Fibroblast of lung (primary cell): ENCODE measurements at regions not wholly inside any gene's neighbourhood (a gene's known extent, or its start where the extent isn't known, plus 50 kb on each side); places are given as distances from the start of the nearest gene placed in this dataset.

Experiments
- DNase-seq, 2 donors: peaks; one replicate each; pipeline versions ENCODE4 v3.0.0 to v3.0.0-alpha.2; 2010; ENCODE audit warnings: low read depth in 2 of 2
- H2AFZ ChIP-seq: 2 replicates; pipeline ENCODE4 v1.5.1; 2012; ENCODE audit warnings: low read length, control low read depth, inconsistent platforms
- H3K27ac ChIP-seq: 2 replicates; pipeline ENCODE4 v1.5.1; 2011; ENCODE audit warnings: low read length, control low read depth; ENCODE audit not compliant: insufficient read depth
- H3K27me3 ChIP-seq: 2 replicates; pipeline ENCODE4 v1.5.1; 2011; ENCODE audit warnings: mild to moderate bottlenecking, low read length; ENCODE audit not compliant: control insufficient read depth, insufficient read depth
- H3K36me3 ChIP-seq: 2 replicates; pipeline ENCODE4 v1.5.1; 2011; ENCODE audit warnings: low read length; ENCODE audit not compliant: control insufficient read depth, insufficient read depth
- H3K4me1 ChIP-seq: 2 replicates; pipeline ENCODE4 v1.5.1; 2011; ENCODE audit warnings: low read length; ENCODE audit not compliant: control insufficient read depth, insufficient read depth; ENCODE audit errors: extremely low read depth
- H3K4me2 ChIP-seq: 2 replicates; pipeline ENCODE4 v1.5.1; 2011; ENCODE audit warnings: low read length, control low read depth; ENCODE audit not compliant: insufficient read depth; ENCODE audit errors: extremely low read depth
- H3K4me3 ChIP-seq, 4 experiments: fragments of 200-600 bp in 1 of 4; sonication (generic) in 1 of 4; replicated peaks in 1 of 4; 2 replicates each; pipeline ENCODE4 v1.5.1; 2011 to 2016; ENCODE audit warnings: low read length in 4 of 4, low read depth in 3 of 4, mild to moderate bottlenecking in 3 of 4, control low read depth in 2 of 4, inconsistent platforms in 1 of 4, mixed read lengths in 1 of 4; ENCODE audit not compliant: insufficient read depth in 1 of 4; ENCODE audit errors: control extremely low read depth in 1 of 4
- H3K79me2 ChIP-seq: 2 replicates; pipeline ENCODE4 v1.5.1; 2012; ENCODE audit warnings: mild to moderate bottlenecking, low read length, inconsistent platforms; ENCODE audit not compliant: control insufficient read depth, insufficient read depth
- H3K9ac ChIP-seq: 2 replicates; pipeline ENCODE4 v1.5.1; 2011; ENCODE audit warnings: mild to moderate bottlenecking, low read length, control low read depth; ENCODE audit not compliant: insufficient read depth
- H3K9me3 ChIP-seq: 2 replicates; pipeline ENCODE4 v1.5.1; 2012; ENCODE audit warnings: low read depth, low read length; ENCODE audit not compliant: control insufficient read depth, insufficient read depth
- H4K20me1 ChIP-seq: 2 replicates; pipeline ENCODE4 v1.5.1; 2011; ENCODE audit warnings: low read length; ENCODE audit not compliant: control insufficient read depth, insufficient read depth; ENCODE audit errors: extremely low read depth
- CTCF ChIP-seq, 2 donors: IDR thresholded peaks in 1 of 2; conservative IDR thresholded peaks in 1 of 2; 1 replicate in 1 of 2; 2 replicates in 1 of 2; pipeline ENCODE4 v1.5.1; 2011 to 2012; ENCODE audit warnings: low read length in 2 of 2, control low read depth in 1 of 2, inconsistent platforms in 1 of 2, low read depth in 1 of 2, mild to moderate bottlenecking in 1 of 2
- EZH2 ChIP-seq: IDR thresholded peaks from 2 replicates; pipeline ENCODE4 v1.5.1; 2012; ENCODE audit warnings: low read length, control low read depth, mild to moderate bottlenecking; ENCODE audit errors: missing control alignments

GRCh38 chr15:46312133-46312740 is 677.4 kb downstream of the SQOR start:
- Histone ChIP-seq H3K4me3 (no peak overlapping the region), H3K79me2 (no peaks in the 10 kb centered on the region), H3K4me1 (no peaks in the 10 kb centered on the region), H3K9me3 (no peaks in the 10 kb centered on the region), H3K27me3 (no peaks in the 10 kb centered on the region), H3K4me2 (no peak overlapping the region), H3K36me3 (no peaks in the 10 kb centered on the region), H3K27ac (no peak overlapping the region), H2AFZ (no peak overlapping the region), H4K20me1 (no peaks in the 10 kb centered on the region), H3K9ac (no peak overlapping the region)
- DNase-seq, result peak; percentile 29 to 63
- no peak for TF ChIP-seq EZH2
- TF ChIP-seq CTCF (conservative IDR thresholded peaks at IDR 0.05 in 1 of 2, IDR thresholded peaks at IDR 0.05 in 1 of 2; ENCODE audit: low read depth in 1 of 2, low read length in 2 of 2), result peak; percentile 74 to 97

GRCh38 chr15:46315434-46315833 is 680.6 kb downstream of the SQOR start:
- H2AFZ ChIP-seq, result no peak overlapping the region
- H4K20me1 ChIP-seq, result no peaks in the 10 kb centered on the region
- H3K36me3 ChIP-seq, result no peaks in the 10 kb centered on the region
- H3K79me2 ChIP-seq, result no peaks in the 10 kb centered on the region
- H3K27me3 ChIP-seq, result no peaks in the 10 kb centered on the region
- no peak for TF ChIP-seq CTCF (conservative IDR thresholded peaks at IDR 0.05 in 1 of 2, IDR thresholded peaks at IDR 0.05 in 1 of 2; ENCODE audit: low read depth in 1 of 2, low read length in 2 of 2)
- no peak for TF ChIP-seq EZH2
- H3K9ac ChIP-seq, result no peak overlapping the region
- H3K4me1 ChIP-seq, result no peaks in the 10 kb centered on the region
- H3K4me2 ChIP-seq, result no peak overlapping the region
- H3K9me3 ChIP-seq, result no peaks in the 10 kb centered on the region
- no peak overlapping the region for H3K4me3 ChIP-seq
- DNase-seq, result no peak
- H3K27ac ChIP-seq, result no peak overlapping the region

GRCh38 chr15:46316024-46316423 is 681.2 kb downstream of the SQOR start:
- H3K9me3 ChIP-seq, result no peaks in the 10 kb centered on the region
- no peak overlapping the region for H3K4me3 ChIP-seq
- H3K9ac ChIP-seq, result no peak overlapping the region
- TF ChIP-seq CTCF (conservative IDR thresholded peaks at IDR 0.05 in 1 of 2, IDR thresholded peaks at IDR 0.05 in 1 of 2; ENCODE audit: low read depth in 1 of 2, low read length in 2 of 2), result no peak
- TF ChIP-seq EZH2, result no peak
- H2AFZ ChIP-seq, result no peak overlapping the region
- no peak overlapping the region for H3K4me2 ChIP-seq
- H4K20me1 ChIP-seq, result no peaks in the 10 kb centered on the region
- H3K79me2 ChIP-seq, result no peaks in the 10 kb centered on the region
- no peaks in the 10 kb centered on the region for H3K4me1 ChIP-seq
- DNase-seq, result no peak
- H3K27me3 ChIP-seq, result no peaks in the 10 kb centered on the region
- H3K36me3 ChIP-seq, result no peaks in the 10 kb centered on the region
- no peak overlapping the region for H3K27ac ChIP-seq
